Esophagus muscularis mucosa (tissue), 4 donors: ENCODE measurements at regions not wholly inside any gene's neighbourhood (a gene's known extent, or its start where the extent isn't known, plus 50 kb on each side); places are given as distances from the start of the nearest gene placed in this dataset.
"Not testable (repeated sequence)": the region's sequence is repeated elsewhere in the genome, so short reads cannot be mapped to it uniquely, and the experiment has no call there.

Experiments
- DNase-seq: peaks from one replicate; pipeline ENCODE4 v3.0.0-alpha.2; 2017; ENCODE audit errors: extremely low spot score
- H3K27ac ChIP-seq, 4 donors: fragments of 200-600 bp; sonication (generic); replicated peaks in 1 of 4; 1 replicate in 3 of 4; 2 replicates in 1 of 4; pipeline ENCODE4 v1.5.1; 2016 to 2019; ENCODE audit warnings: mild to moderate bottlenecking in 1 of 4
- H3K27me3 ChIP-seq, 4 donors: fragments of 200-600 bp; sonication (generic); one replicate each; pipeline versions ENCODE4 v1.5.1 to v1.6.0; 2016 to 2019
- H3K36me3 ChIP-seq, 4 donors: fragments of 200-600 bp; sonication (generic); one replicate each; pipeline ENCODE4 v1.5.1; 2016 to 2019
- H3K4me1 ChIP-seq, 4 donors: fragments of 200-600 bp; sonication (generic); one replicate each; pipeline ENCODE4 v1.5.1; 2016 to 2019
- H3K4me3 ChIP-seq, 4 donors: fragments of 200-600 bp; sonication (generic); 1 replicate in 2 of 4; 2 replicates in 2 of 4; pipeline ENCODE4 v1.5.1; 2016 to 2019; ENCODE audit warnings: mild to moderate bottlenecking in 4 of 4, moderate library complexity in 1 of 4
- H3K9me3 ChIP-seq, 4 donors: fragments of 200-600 bp; sonication (generic); 1 replicate in 3 of 4; 2 replicates in 1 of 4; pipeline ENCODE4 v1.5.1; 2016 to 2019
- WGBS: methylation state at CpG from one replicate; pipeline ENCODE4 v1.1.5; 2018; 5-methylcytosine and 5-hydroxymethylcytosine counted together
- intact Hi-C: fragments of 100-400 bp; cut with DNase I; formaldehyde crosslinking; loops from one replicate; pipeline ENCODE4 v1.15.1; 2023

- H3K36me3 ChIP-seq, H3K9me3 ChIP-seq, H3K27me3 ChIP-seq, H3K27ac ChIP-seq, H3K4me3 ChIP-seq, H3K4me1 ChIP-seq, DNase-seq, intact Hi-C loops: not testable (repeated sequence)
- whole genome bisulfite sequencing: no CpG with 5 or more reads among the region's 6 CpGs
Observed at GRCh38 chr1:149269001-149269702, 165.8 kb upstream of the NBPF9 start.

DNA sequence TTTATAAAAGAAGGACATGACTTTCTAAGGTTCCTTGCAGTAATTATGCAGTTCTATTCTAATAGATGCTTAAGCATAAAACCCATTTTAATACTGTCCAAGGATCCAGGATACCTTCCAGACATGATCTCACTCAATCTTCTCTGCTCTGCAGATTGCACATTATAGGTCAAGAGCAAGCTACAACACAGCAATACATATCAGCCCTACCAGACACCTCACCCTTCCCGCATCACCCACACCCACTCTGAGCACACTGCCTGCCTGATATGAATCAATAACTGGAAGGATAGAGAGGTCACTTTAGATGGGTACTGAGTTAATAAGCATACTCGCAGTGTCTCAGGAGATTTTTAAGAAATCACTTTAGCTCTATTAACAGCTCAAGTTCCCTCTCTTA, 166.5 kb upstream of the NBPF9 start:
- intact Hi-C loops, H3K4me1 ChIP-seq, H3K4me3 ChIP-seq, H3K9me3 ChIP-seq, H3K27me3 ChIP-seq, H3K27ac ChIP-seq, H3K36me3 ChIP-seq, DNase-seq: not testable (repeated sequence)
- no CpG with 5 or more reads among the region's 2 CpGs for WGBS

GRCh38 chr1:149274493-149274892, 171.1 kb upstream of the NBPF9 start:
- intact Hi-C loops, H3K4me1 ChIP-seq, H3K36me3 ChIP-seq, DNase-seq, H3K27me3 ChIP-seq, H3K27ac ChIP-seq, H3K9me3 ChIP-seq, H3K4me3 ChIP-seq: not testable (repeated sequence)
- WGBS: 90% methylated on average over 2 of the region's 5 CpGs

- WGBS: no CpG with 5 or more reads among the region's 6 CpGs
- intact Hi-C loops: not testable (repeated sequence)
Observed at GRCh38 chr1:149275802-149276201, 172.5 kb upstream of the NBPF9 start.

DNA sequence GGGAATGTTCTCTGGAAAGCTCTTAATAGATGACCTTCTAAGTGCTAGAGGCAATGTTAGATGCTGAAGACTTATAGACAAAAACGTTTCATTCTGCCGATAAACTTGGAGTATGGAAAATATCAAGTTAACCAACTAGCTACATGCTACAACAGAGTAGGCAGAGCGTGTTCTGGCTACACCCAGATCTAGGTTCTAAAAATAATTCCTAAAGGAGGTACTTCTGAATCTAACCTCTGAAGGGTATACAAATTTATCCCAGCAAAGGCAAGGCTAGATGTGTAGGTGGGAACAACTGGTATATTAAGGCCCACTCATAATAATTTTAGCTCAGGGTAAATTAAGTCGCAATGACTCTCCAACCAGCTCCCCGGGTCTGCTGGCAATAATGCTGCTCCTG, 173.1 kb upstream of the NBPF9 start:
- intact Hi-C loops, H3K27ac ChIP-seq, H3K36me3 ChIP-seq, H3K27me3 ChIP-seq, H3K4me3 ChIP-seq, DNase-seq, H3K4me1 ChIP-seq, H3K9me3 ChIP-seq: not testable (repeated sequence)
- no CpG with 5 or more reads among the region's 5 CpGs for WGBS

More at GRCh38 chr1:149275802-149276201, 172.5 kb upstream of the NBPF9 start:
- not testable (repeated sequence) for H3K36me3 ChIP-seq, H3K4me3 ChIP-seq, H3K27me3 ChIP-seq, DNase-seq, H3K9me3 ChIP-seq, H3K4me1 ChIP-seq, H3K27ac ChIP-seq

DNA sequence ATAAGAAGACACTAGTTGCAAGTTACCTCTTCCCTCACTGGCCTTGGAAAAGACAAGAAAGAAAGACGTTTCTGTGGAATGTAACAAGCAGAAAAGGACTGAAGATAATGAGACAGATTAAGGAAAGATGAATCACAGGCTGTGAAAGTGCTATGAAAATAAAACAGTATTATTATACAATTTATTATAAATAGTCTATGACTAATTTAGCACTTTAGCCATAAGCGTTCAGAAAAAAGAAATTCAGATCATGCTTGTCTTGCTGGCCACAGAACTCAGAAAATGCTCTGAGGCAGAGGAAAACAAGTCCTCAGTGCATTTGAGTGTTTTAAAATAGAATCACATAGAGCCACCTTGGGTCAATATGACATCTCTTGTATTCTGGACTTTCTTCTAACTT, 174.8 kb upstream of the NBPF9 start:
- intact Hi-C loops, H3K9me3 ChIP-seq, H3K4me1 ChIP-seq, H3K27me3 ChIP-seq, H3K36me3 ChIP-seq, DNase-seq, H3K27ac ChIP-seq, H3K4me3 ChIP-seq: not testable (repeated sequence)
- no CpG with 5 or more reads among the region's 2 CpGs for WGBS

GRCh38 chr1:149279015-149279414, 175.7 kb upstream of the NBPF9 start:
- intact Hi-C loops, H3K36me3 ChIP-seq, DNase-seq, H3K27me3 ChIP-seq, H3K9me3 ChIP-seq, H3K4me1 ChIP-seq, H3K4me3 ChIP-seq, H3K27ac ChIP-seq: not testable (repeated sequence)

DNA sequence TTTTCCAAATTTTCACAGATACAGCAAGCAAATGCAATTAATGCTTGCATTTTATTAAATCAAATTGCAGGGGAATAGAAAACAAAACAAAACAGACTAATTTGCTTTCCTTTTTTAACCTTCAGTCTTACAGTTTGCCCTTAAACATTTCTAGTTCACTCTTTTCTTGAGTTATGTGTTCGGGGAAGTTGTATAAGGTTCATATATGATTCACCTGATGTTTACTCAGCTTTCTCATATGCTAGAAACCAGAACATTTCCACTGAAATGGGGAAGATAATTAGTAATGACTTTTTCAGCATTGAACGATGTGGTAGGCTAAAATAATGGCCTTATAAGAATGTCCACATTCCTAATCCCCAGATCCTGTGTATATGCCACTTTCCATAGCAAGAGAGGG, 176.2 kb upstream of the NBPF9 start:
- no CpG with 5 or more reads among the region's 2 CpGs for WGBS
- H3K4me3 ChIP-seq, DNase-seq, H3K27me3 ChIP-seq, H3K36me3 ChIP-seq, H3K27ac ChIP-seq, H3K4me1 ChIP-seq, H3K9me3 ChIP-seq, intact Hi-C loops: not testable (repeated sequence)

DNA sequence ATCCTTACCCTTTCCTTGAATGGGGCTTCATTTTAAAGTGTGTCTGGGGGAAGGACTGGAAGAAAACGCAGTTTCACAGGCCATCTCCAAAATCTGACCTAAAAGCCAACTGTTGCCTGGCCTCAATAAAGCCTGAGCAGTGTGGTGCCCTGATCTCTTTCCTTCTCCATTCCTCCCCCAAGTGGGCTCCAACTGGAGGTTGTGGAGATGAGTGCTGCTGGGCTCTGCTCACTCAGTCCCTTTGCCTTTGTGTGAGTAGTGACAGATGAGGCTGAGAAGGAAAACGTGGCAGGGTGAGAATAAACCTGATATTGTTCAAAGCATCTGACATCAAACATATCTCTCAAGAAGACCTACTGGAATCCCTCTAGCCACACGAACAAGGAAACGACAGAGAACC, 181.4 kb upstream of the NBPF9 start:
- no CpG with 5 or more reads among the region's 4 CpGs for WGBS
- H3K27ac ChIP-seq, intact Hi-C loops, H3K4me1 ChIP-seq, H3K27me3 ChIP-seq, H3K4me3 ChIP-seq, H3K9me3 ChIP-seq, H3K36me3 ChIP-seq, DNase-seq: not testable (repeated sequence)

- DNase-seq, H3K27me3 ChIP-seq, intact Hi-C loops: not testable (repeated sequence)
Observed at GRCh38 chr1:149285205-149285604, 181.9 kb upstream of the NBPF9 start.

More at GRCh38 chr1:149285205-149285604, 181.9 kb upstream of the NBPF9 start:
- not testable (repeated sequence) for H3K4me3 ChIP-seq, H3K9me3 ChIP-seq, H3K27ac ChIP-seq, H3K4me1 ChIP-seq, H3K36me3 ChIP-seq
- WGBS: no CpG with 5 or more reads among the region's 14 CpGs
